Left hindlimb (tissue), 1 donor: ENCODE measurements at regions not wholly inside any gene's neighbourhood (a gene's known extent, or its start where the extent isn't known, plus 50 kb on each side); places are given as distances from the start of the nearest gene placed in this dataset.

Experiments
- DNase-seq: peaks from one replicate; pipeline ENCODE4 v3.0.0-alpha.2; 2018

- DNase-seq: no peak
Measured at GRCh38 chr1:79604490-79605198, 598.1 kb upstream of the ADGRL4 start.

DNA sequence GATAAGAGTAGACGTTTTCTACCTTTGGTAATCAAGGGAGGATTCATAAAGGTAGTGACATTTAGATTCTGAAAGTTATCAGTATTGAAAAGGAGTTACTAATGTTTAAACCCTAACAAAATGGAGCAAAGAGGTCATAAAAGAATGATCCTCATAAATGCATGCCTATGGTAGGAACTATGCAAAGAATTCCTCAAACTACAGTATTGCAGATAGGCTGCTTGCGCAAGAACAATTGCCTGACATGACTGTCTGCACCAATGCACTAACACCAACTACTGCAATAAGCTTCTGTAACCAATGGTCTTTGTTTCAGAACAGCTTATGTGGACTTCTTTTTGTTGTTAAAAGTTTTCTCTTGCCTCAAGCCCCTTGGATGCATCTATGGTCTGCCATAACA, 597.3 kb upstream of the ADGRL4 start:
- no peak for DNase-seq

GRCh38 chr1:79599257-79599656, 592.7 kb upstream of the ADGRL4 start:
- DNase-seq: no peak

DNA sequence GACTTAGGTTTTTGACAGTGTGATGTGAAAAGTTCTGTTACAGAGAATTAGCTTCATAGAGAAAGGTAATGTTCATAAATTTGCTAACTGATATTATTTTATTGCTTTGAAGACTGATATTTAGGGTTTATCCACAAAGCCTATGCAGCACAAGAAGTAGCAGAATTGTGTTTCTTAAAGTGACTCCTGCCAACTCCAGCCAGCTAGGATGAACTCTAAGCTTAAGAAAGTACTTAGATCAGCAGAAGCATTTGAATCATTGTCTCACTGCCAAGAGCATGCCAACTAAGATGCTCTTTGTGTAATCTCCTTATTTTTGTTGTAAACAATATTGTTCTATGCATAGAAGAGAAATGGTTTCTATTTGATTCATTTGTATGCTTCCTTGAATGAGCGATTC, 589.4 kb upstream of the ADGRL4 start:
- DNase-seq: no peak

DNA sequence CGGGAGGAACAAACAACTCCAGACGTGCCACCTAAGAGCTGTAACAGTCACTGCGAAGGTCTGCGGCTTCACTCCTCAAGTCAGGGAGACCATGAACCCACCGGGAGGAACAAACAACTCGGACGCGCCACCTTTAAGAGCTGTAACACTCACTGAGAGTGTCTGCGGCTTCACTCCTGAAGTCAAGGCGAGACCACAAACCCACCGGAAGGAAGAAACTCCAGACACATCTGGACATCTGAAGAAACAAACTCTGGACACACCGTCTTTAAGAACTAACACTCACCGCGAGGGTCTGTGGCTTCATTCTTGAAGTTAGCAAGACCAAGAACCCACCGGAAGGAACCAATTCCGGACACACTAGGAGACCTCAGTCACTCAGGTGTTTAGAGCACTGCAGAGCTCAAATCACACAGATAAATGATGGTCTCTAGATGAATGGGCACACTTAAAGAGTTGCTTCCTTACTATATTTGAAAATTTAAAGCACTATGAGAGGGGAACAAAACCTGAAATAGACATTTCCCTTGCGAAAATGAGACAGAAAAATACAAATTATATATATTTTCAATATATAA, 587.7 kb upstream of the ADGRL4 start:
- DNase-seq: no peak

DNA sequence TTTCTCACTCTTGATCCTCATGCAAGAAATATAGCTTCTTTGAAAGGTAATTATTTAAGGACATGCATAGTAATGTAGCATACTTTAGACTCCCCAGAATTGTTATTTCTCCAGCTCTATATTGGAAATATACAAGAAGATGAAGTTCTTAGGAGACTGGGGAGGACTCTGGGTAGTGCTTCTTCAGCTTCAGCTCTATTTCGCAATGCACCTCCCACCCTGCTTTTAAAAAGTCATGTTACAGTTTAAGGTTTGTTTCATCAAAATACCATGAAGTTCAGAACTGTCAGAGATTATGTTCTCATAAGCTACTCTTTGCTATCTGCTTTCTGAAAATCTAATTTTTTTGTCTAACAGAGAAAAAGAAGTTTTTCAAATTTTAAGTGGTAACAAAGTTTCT, 586.2 kb upstream of the ADGRL4 start:
- DNase-seq: no peak

- DNase-seq: no peak
Measured at GRCh38 chr1:79588719-79589118, 582.2 kb upstream of the ADGRL4 start.

DNA sequence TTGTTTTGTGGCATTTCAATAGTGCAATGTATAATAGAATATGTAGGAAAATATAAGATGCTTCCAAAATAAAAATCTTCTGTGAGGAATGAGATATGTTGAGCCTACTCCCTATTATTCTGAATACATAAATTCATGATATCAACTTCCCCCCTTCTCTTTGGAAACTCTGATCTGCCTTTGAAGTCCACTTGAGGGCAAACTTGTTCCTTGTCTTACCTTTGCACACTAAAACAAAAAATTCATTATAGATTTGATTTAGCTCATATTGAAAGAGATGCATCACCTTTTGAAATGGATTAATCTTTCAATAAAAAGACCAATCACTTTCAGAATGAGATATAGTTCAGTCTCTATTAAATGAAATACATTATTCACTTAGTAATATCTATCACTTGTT, 580.7 kb upstream of the ADGRL4 start:
- DNase-seq: no peak

DNA sequence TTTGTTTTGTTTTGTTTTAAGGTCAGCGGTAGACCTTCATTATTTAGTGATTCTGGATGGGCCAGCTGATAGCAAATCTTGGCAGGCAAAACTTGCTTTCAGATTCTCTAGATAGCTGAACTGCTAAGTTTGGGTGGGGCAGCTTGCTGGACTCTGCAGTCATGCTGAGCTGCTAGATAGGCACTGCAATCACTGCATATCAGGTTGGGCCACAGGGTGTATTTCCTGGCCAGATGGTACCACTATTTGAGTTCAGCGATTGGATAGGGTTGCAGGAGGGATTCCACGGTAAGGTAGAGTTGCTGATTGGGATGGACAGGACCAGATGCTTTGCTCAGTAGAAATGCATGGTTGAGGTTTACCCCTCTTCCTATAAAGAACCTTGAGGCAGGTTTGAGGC, 579.3 kb upstream of the ADGRL4 start:
- DNase-seq: no peak

DNA sequence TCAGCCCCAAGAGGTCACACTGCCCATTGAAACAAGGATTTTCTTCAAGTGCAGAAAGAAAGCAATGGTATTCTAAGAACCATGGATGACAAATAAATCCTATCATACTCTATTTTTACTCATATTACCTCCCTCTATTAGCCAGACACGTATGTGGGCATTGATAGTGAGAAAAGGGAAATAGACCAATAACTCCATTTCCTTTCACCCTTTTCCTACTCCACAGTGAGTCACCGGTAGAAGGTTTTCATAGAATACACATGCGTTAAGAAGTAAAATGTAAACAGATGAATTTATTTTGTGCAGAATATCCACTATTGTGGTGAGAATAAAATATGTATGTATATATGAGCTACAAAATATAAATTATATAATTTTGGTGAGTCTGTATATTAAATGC, 568.9 kb upstream of the ADGRL4 start:
- DNase-seq: no peak

- DNase-seq: no peak
Measured at GRCh38 chr1:79568411-79568810, 561.9 kb upstream of the ADGRL4 start.

GRCh38 chr1:79561521-79561978, 555.0 kb upstream of the ADGRL4 start:
- DNase-seq: no peak

GRCh38 chr1:79556189-79556588, 549.7 kb upstream of the ADGRL4 start:
- DNase-seq: no peak

DNA sequence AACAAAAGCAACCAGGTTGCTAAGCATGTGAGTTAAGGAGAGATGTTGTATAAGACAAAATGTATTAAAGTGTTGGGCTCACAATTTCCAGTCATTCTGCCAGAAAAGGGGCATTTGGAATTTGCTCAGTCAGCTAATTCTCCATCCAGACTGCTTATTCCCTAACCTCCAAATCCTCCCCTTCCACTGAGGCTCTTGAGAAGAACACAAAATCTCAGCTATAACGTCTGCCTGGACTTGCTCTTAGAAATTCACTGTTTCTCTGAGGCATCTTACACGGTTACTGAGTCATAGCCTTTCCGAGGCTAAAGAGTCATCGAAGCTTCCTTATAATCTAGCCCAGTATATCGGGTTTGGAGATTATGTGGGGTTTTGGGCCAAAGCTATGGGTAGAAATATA, 548.2 kb upstream of the ADGRL4 start:
- DNase-seq: no peak

DNA sequence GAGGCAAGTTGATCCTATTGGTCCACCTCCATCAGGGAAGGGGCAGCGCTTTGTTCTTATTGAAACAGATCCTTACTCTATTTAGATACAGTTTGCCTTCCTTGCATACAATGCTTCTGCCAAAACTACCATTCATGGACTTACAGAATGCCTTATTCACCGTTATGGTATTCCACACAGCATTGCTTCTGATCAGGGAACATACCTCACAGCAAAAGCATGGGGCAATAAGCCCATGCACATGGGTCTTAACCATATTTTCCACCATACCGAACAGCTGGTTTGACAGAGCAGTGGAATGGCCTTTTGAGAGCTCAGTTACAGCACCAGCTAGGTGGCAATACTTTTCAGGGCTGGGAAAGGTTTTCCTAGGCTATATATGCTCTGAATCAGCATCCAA, 544.8 kb upstream of the ADGRL4 start:
- DNase-seq: no peak

- DNase-seq: no peak
Measured at GRCh38 chr1:79550402-79550801, 543.9 kb upstream of the ADGRL4 start.

- DNase-seq: no peak
Measured at GRCh38 chr1:79549201-79549600, 542.7 kb upstream of the ADGRL4 start.

DNA sequence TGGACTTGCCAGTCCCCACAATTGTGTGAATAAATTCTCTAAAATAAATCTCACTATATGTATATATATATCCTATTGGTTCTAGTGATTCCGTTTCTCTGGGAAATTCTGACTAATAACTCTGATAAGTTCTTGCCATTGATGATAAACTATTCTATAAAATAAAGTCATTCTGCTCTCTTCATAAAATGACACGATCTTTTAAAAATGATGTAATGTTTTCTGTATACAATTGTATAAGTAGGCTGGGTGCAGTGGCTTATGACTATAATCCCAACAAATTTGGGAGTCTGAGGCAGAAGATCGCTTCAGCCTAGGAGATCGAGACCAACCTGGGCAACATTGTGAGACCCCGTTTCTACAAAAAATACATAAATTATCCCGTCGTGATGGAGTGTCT, 541.0 kb upstream of the ADGRL4 start:
- no peak for DNase-seq

- DNase-seq: no peak
Measured at GRCh38 chr1:79543394-79543793, 536.9 kb upstream of the ADGRL4 start.

DNA sequence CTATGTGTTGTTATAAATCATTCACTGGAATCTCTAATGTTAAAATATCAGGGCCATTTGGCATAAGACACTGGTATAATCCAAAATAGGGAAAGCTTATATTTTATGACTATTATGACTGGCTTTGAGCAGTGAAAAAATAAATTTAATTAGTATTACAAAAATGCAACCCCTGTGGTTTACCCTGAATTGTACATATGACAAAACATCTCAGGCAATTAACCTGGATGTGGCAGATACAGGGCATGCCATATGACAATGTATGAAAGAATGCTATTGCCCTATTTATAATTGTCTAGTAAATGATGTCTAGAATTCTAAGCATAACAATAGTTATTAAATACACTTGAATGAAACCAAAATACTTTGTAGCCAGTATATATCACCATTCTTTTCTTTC, 532.5 kb upstream of the ADGRL4 start:
- no peak for DNase-seq

- DNase-seq: no peak
Measured at GRCh38 chr1:79532555-79532954, 526.0 kb upstream of the ADGRL4 start.

DNA sequence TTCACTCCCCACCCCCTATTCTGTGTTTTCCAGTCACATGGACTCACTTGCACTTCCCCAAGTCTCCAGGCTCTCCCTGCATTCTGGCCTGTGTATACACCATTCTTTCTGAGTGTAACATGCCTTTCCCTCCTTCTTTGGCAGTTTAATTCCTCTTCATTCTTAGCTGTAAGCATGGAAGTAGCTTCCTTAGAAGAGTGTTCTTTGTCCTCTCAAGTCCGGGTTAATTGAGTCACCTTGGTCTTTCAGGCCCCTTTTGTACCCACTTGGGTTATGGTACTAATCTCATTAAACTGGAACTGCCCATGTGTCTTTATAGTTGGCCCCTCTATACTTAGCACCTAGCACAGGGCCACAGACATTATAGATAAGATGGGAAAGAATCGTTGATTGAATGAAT, 525.3 kb upstream of the ADGRL4 start:
- no peak for DNase-seq

DNA sequence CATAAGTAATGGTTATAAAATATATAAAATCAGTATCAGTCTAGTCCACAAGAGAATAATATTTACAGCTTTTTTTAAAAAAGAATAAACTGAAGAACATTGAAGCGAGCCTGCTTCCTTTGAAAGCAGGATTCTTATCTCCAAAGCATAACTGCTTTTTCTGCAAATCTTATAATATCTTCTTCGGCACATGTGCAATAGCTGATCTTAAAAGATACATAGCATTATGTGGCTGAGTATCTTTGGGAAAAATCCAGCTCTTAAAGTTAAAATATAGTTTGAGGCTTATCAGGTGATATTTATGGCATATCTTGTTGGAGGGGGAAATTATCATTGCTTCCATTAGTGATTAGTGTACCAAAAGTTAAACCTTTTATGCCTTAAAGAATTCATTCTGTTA, 523.9 kb upstream of the ADGRL4 start:
- no peak for DNase-seq

DNA sequence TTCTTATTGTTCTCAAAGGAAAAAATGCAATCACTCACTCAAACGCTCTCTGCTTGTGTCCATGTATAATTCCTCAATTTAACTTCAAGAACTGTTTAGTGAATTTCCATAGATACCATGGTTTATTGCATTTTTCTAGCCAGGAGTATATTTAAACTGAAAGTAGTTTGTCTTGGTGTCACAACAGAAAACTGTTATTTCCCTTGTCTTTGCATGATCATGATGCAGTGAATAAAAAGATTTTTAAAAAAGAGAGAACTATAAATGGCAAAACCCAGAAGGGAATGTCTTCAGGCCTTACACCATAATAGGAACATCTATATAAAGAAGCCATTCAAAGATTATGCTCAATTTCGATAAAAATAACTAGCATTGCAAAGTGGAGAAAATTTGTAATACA, 523.5 kb upstream of the ADGRL4 start:
- DNase-seq: no peak

GRCh38 chr1:79524126-79524525, 517.6 kb upstream of the ADGRL4 start:
- DNase-seq: no peak
